OCI-LY1 (cell line): ENCODE measurements at regions not wholly inside any gene's neighbourhood (a gene's known extent, or its start where the extent isn't known, plus 50 kb on each side); places are given as distances from the start of the nearest gene placed in this dataset.

Experiments used
- H2AFZ ChIP-seq: fragments of 200-600 bp; sonication (generic), shearing (Covaris generic); 2 replicates; pipeline ENCODE4 v1.6.0; 2014; ENCODE audit warnings: antibody characterized with exemption, mild to moderate bottlenecking, low read length
- H3F3A ChIP-seq: fragments of 200-600 bp; sonication (generic), shearing (Covaris generic); 2 replicates; pipeline ENCODE4 v1.6.0; 2014; ENCODE audit warnings: mild to moderate bottlenecking, antibody characterized with exemption, low read length, moderate library complexity; ENCODE audit not compliant: insufficient read depth
- H3K27ac ChIP-seq: fragments of 200-600 bp; sonication (generic); 2 replicates; pipeline ENCODE4 v1.5.1; 2014; ENCODE audit warnings: low read length, mixed run types, mild to moderate bottlenecking, low read depth; ENCODE audit not compliant: poor library complexity, severe bottlenecking
- H3K27me3 ChIP-seq: fragments of 200-600 bp; sonication (generic); 2 replicates; pipeline ENCODE4 v1.6.0; 2014; ENCODE audit warnings: antibody characterized with exemption, mild to moderate bottlenecking, low read length, moderate library complexity; ENCODE audit not compliant: insufficient read depth
- H3K36me3 ChIP-seq: fragments of 200-600 bp; sonication (generic); 2 replicates; pipeline ENCODE4 v1.6.1; 2014; ENCODE audit warnings: mild to moderate bottlenecking, antibody characterized with exemption, low read length, moderate library complexity, mixed read lengths; ENCODE audit not compliant: insufficient read depth
- H3K4me1 ChIP-seq: fragments of 200-600 bp; sonication (generic); 2 replicates; pipeline ENCODE4 v1.5.1; 2014; ENCODE audit warnings: mild to moderate bottlenecking, low read length, moderate library complexity; ENCODE audit not compliant: insufficient read depth, severe bottlenecking
- H3K4me2 ChIP-seq: fragments of 200-600 bp; sonication (generic), shearing (Covaris generic); 2 replicates; pipeline ENCODE4 v1.6.1; 2014; ENCODE audit warnings: low read length
- H3K4me3 ChIP-seq: fragments of 200-600 bp; sonication (generic); 2 replicates; pipeline ENCODE4 v1.5.1; 2014; ENCODE audit warnings: low read length, low read depth, mild to moderate bottlenecking, mixed read lengths; ENCODE audit not compliant: poor library complexity, severe bottlenecking
- H3K79me2 ChIP-seq: fragments of 200-600 bp; shearing (Covaris generic); 2 replicates; pipeline ENCODE4 v1.6.1; 2016; ENCODE audit warnings: mixed run types, low read length, mixed read lengths; ENCODE audit not compliant: insufficient read depth
- H3K9ac ChIP-seq: fragments of 200-600 bp; sonication (generic), shearing (Covaris generic); 2 replicates; pipeline ENCODE4 v1.6.1; 2014; ENCODE audit warnings: mild to moderate bottlenecking, low read length, mixed read lengths
- H3K9me2 ChIP-seq: fragments of 200-600 bp; sonication (generic), shearing (Covaris generic); 2 replicates; pipeline ENCODE4 v1.6.1; 2014; ENCODE audit warnings: low read depth, mild to moderate bottlenecking, low read length, mixed read lengths
- H3K9me3 ChIP-seq: fragments of 200-600 bp; shearing (Covaris generic); 2 replicates; pipeline ENCODE4 v1.6.1; 2014; ENCODE audit warnings: low read length, mixed read lengths
- H4K20me1 ChIP-seq: fragments of 200-600 bp; sonication (generic), shearing (Covaris generic); 2 replicates; pipeline ENCODE4 v1.6.0; 2016; ENCODE audit warnings: mild to moderate bottlenecking, low read length; ENCODE audit not compliant: insufficient read depth
- CTCF ChIP-seq: fragments of 200-600 bp; sonication (generic), shearing (Covaris generic); IDR thresholded peaks from 2 replicates; pipeline ENCODE4 v1.5.1; 2017; ENCODE audit warnings: mild to moderate bottlenecking, antibody characterized with exemption, low read length, moderate library complexity, mixed read lengths
- EZH2 ChIP-seq: fragments of 200-600 bp; sonication (generic), shearing (Covaris generic); IDR thresholded peaks from 2 replicates; pipeline ENCODE4 v1.8.0; 2017; ENCODE audit warnings: borderline replicate concordance, mixed run types, mild to moderate bottlenecking, antibody characterized with exemption, low read length, moderate library complexity, mixed read lengths

- no peak overlapping the region for H3K4me2 ChIP-seq
- no peaks in the 10 kb centered on the region for H3K9me3 ChIP-seq
- no peaks in the 10 kb centered on the region for H3K27me3 ChIP-seq
- no peak overlapping the region for H3K9ac ChIP-seq
- H3K79me2 ChIP-seq: no peaks in the 10 kb centered on the region
- H3K36me3 ChIP-seq: no peaks in the 10 kb centered on the region
- H3K9me2 ChIP-seq: no peaks in the 10 kb centered on the region
- no peaks in the 10 kb centered on the region for H3F3A ChIP-seq
- no peaks in the 10 kb centered on the region for H3K4me1 ChIP-seq
- H3K27ac ChIP-seq: no peak overlapping the region
- no peaks in the 10 kb centered on the region for H4K20me1 ChIP-seq
- no peak overlapping the region for H3K4me3 ChIP-seq
- no peak overlapping the region for H2AFZ ChIP-seq
- TF ChIP-seq CTCF: no peak
- TF ChIP-seq EZH2: no peak
Measured at GRCh38 chr18:44331656-44332570, 348.8 kb upstream of the SETBP1 start.

- no peaks in the 10 kb centered on the region for H4K20me1 ChIP-seq
- no peak overlapping the region for H2AFZ ChIP-seq
- no peak overlapping the region for H3K4me2 ChIP-seq
- H3K79me2 ChIP-seq: no peaks in the 10 kb centered on the region
- no peak overlapping the region for H3K27ac ChIP-seq
- no peaks in the 10 kb centered on the region for H3K4me1 ChIP-seq
- no peaks in the 10 kb centered on the region for H3K27me3 ChIP-seq
- no peak overlapping the region for H3K4me3 ChIP-seq
- TF ChIP-seq EZH2 (no peak), CTCF (no peak)
- H3K36me3 ChIP-seq: no peaks in the 10 kb centered on the region
- no peaks in the 10 kb centered on the region for H3F3A ChIP-seq
- no peaks in the 10 kb centered on the region for H3K9me2 ChIP-seq
- H3K9me3 ChIP-seq: no peaks in the 10 kb centered on the region
- H3K9ac ChIP-seq: no peak overlapping the region
Measured at GRCh38 chr18:44341759-44342158, 338.9 kb upstream of the SETBP1 start.

GRCh38 chr18:44342162-44342561 lies 338.5 kb upstream of the SETBP1 start:
- no peaks in the 10 kb centered on the region for H3K9me2 ChIP-seq
- H3K9ac ChIP-seq: no peak overlapping the region
- H3K4me2 ChIP-seq: no peak overlapping the region
- no peaks in the 10 kb centered on the region for H3K79me2 ChIP-seq
- H3K27me3 ChIP-seq: no peaks in the 10 kb centered on the region
- H4K20me1 ChIP-seq: no peaks in the 10 kb centered on the region
- H3K27ac ChIP-seq: no peak overlapping the region
- H3K9me3 ChIP-seq: no peaks in the 10 kb centered on the region
- no peaks in the 10 kb centered on the region for H3K36me3 ChIP-seq
- no peak overlapping the region for H3K4me3 ChIP-seq
- no peak overlapping the region for H2AFZ ChIP-seq
- H3K4me1 ChIP-seq: no peaks in the 10 kb centered on the region
- H3F3A ChIP-seq: no peaks in the 10 kb centered on the region
- TF ChIP-seq CTCF (no peak), EZH2 (no peak)
